Mesendoderm (in vitro differentiated cells): ENCODE measurements at regions not wholly inside any gene's neighbourhood (a gene's known extent, or its start where the extent isn't known, plus 50 kb on each side); places are given as distances from the start of the nearest gene placed in this dataset.

Source experiments
- DNase-seq: peaks from one replicate; pipeline ENCODE4 v3.0.0; 2013
- H2AK5ac ChIP-seq: 2 replicates; pipeline ENCODE4 v1.6.1; 2013; ENCODE audit warnings: low read length, inconsistent platforms
- H2BK120ac ChIP-seq: 2 replicates; pipeline ENCODE4 v1.6.1; 2013; ENCODE audit warnings: low read depth, mild to moderate bottlenecking, low read length, moderate library complexity, mixed read lengths
- H2BK15ac ChIP-seq: replicated peaks from 2 replicates; pipeline ENCODE4 v1.6.1; 2013; ENCODE audit warnings: low read depth, mild to moderate bottlenecking, moderate library complexity
- H2BK5ac ChIP-seq: 2 replicates; pipeline ENCODE4 v1.6.1; 2013; ENCODE audit warnings: low read length, inconsistent platforms
- H3K18ac ChIP-seq: 2 replicates; pipeline ENCODE4 v1.6.1; 2013; ENCODE audit warnings: mild to moderate bottlenecking, low read length, mixed read lengths
- H3K23ac ChIP-seq: one replicate; pipeline ENCODE4 v1.6.1; 2013; ENCODE audit warnings: low read length
- H3K27ac ChIP-seq: 2 replicates; pipeline ENCODE4 v1.5.1; 2013; ENCODE audit warnings: low read depth, mild to moderate bottlenecking, inconsistent platforms, low read length, moderate library complexity
- H3K27me3 ChIP-seq: 2 replicates; pipeline ENCODE4 v1.6.1; 2013; ENCODE audit warnings: low read length, control low read depth, mild to moderate bottlenecking, inconsistent platforms; ENCODE audit not compliant: insufficient read depth, poor library complexity
- H3K36me3 ChIP-seq: 2 replicates; pipeline ENCODE4 v1.6.1; 2013; ENCODE audit warnings: low read length, inconsistent platforms; ENCODE audit not compliant: control insufficient read depth, insufficient read depth
- H3K4ac ChIP-seq: one replicate; pipeline ENCODE4 v1.6.1; 2013; ENCODE audit warnings: low read depth, mild to moderate bottlenecking, low read length, moderate library complexity
- H3K4me1 ChIP-seq: 2 replicates; pipeline ENCODE4 v1.6.1; 2013; ENCODE audit warnings: low read depth, low read length, inconsistent platforms; ENCODE audit not compliant: control insufficient read depth
- H3K4me2 ChIP-seq: 2 replicates; pipeline ENCODE4 v1.6.1; 2013; ENCODE audit warnings: low read length
- H3K4me3 ChIP-seq: 2 replicates; pipeline ENCODE4 v1.5.1; 2013; ENCODE audit warnings: mild to moderate bottlenecking, low read length
- H3K56ac ChIP-seq: one replicate; pipeline ENCODE4 v1.6.1; 2013; ENCODE audit warnings: low read length
- H3K79me1 ChIP-seq: 2 replicates; pipeline ENCODE4 v1.6.1; 2013; ENCODE audit warnings: low read length, inconsistent platforms
- H3K79me2 ChIP-seq: 2 replicates; pipeline ENCODE4 v1.6.1; 2013; ENCODE audit warnings: mild to moderate bottlenecking, low read length; ENCODE audit not compliant: control insufficient read depth, insufficient read depth
- H3K9ac ChIP-seq: 2 replicates; pipeline ENCODE4 v1.6.1; 2013; ENCODE audit warnings: low read length, inconsistent platforms
- H4K5ac ChIP-seq: one replicate; pipeline ENCODE4 v1.6.1; 2013; ENCODE audit warnings: low read length
- H4K8ac ChIP-seq: one replicate; pipeline ENCODE4 v1.6.1; 2013; ENCODE audit warnings: low read depth, mild to moderate bottlenecking, control low read depth, low read length, moderate library complexity
- WGBS: extraction: QIAGEN DNeasy Blood & Tissue Kit; methylation state at CpG from one replicate; pipeline ENCODE4 v1.1.7; 2013; ENCODE audit warnings: low lambda C conversion rate, missing lambda C conversion rate; ENCODE audit not compliant: insufficient coverage; ENCODE audit errors: extremely low coverage; 5-methylcytosine and 5-hydroxymethylcytosine counted together

- H3K18ac ChIP-seq, result no peak overlapping the region
- H2BK5ac ChIP-seq, result no peak overlapping the region
- no peak overlapping the region for H3K9ac ChIP-seq
- no peaks in the 10 kb centered on the region for H3K27me3 ChIP-seq
- H2BK15ac ChIP-seq, result no peak overlapping the region
- no peak overlapping the region for H3K23ac ChIP-seq
- H3K56ac ChIP-seq, result no peak overlapping the region
- no peaks in the 10 kb centered on the region for H3K79me1 ChIP-seq
- no peaks in the 10 kb centered on the region for H3K79me2 ChIP-seq
- no peak overlapping the region for H3K4me2 ChIP-seq
- H3K4me1 ChIP-seq, result no peaks in the 10 kb centered on the region
- H3K27ac ChIP-seq, result no peak overlapping the region
- no peak overlapping the region for H4K5ac ChIP-seq
- no peak for DNase-seq
- no CpG with 5 or more reads among the region's 5 CpGs for WGBS
- no peaks in the 10 kb centered on the region for H3K36me3 ChIP-seq
- no peak overlapping the region for H4K8ac ChIP-seq
- H2AK5ac ChIP-seq, result no peak overlapping the region
- no peak overlapping the region for H2BK120ac ChIP-seq
- no peak overlapping the region for H3K4ac ChIP-seq
- H3K4me3 ChIP-seq, result no peak overlapping the region
These were observed 240.1 kb upstream of the GRAMD2B start for GRCh38 chr5:126182971-126183695.

- H3K79me1 ChIP-seq, result no peaks in the 10 kb centered on the region
- no peak for DNase-seq
- H3K18ac ChIP-seq, result no peak overlapping the region
- H2AK5ac ChIP-seq, result no peak overlapping the region
- H4K8ac ChIP-seq, result no peak overlapping the region
- H3K4me1 ChIP-seq, result no peaks in the 10 kb centered on the region
- H4K5ac ChIP-seq, result no peak overlapping the region
- H3K4ac ChIP-seq, result no peak overlapping the region
- H3K27ac ChIP-seq, result no peak overlapping the region
- H3K23ac ChIP-seq, result no peak overlapping the region
- no peaks in the 10 kb centered on the region for H3K79me2 ChIP-seq
- no CpG with 5 or more reads among the region's 1 CpG for WGBS
- no peak overlapping the region for H2BK5ac ChIP-seq
- no peak overlapping the region for H2BK120ac ChIP-seq
- H3K9ac ChIP-seq, result no peak overlapping the region
- no peak overlapping the region for H3K56ac ChIP-seq
- no peaks in the 10 kb centered on the region for H3K36me3 ChIP-seq
- no peaks in the 10 kb centered on the region for H3K27me3 ChIP-seq
- H2BK15ac ChIP-seq, result no peak overlapping the region
- no peak overlapping the region for H3K4me2 ChIP-seq
- no peak overlapping the region for H3K4me3 ChIP-seq
These were observed 238.7 kb upstream of the GRAMD2B start for GRCh38 chr5:126184474-126184873.

GRCh38 chr5:126186210-126186609, 237.0 kb upstream of the GRAMD2B start:
- DNase-seq, result no peak
- Histone ChIP-seq H4K5ac (no peak overlapping the region), H3K36me3 (no peaks in the 10 kb centered on the region), H3K18ac (no peak overlapping the region), H4K8ac (no peak overlapping the region), H2AK5ac (no peak overlapping the region), H3K9ac (no peak overlapping the region), H3K4me3 (no peak overlapping the region), H3K79me1 (no peaks in the 10 kb centered on the region), H3K27ac (no peak overlapping the region), H3K4ac (no peak overlapping the region), H3K56ac (no peak overlapping the region), H3K79me2 (no peaks in the 10 kb centered on the region), H2BK120ac (no peak overlapping the region), H3K27me3 (no peaks in the 10 kb centered on the region), H3K23ac (no peak overlapping the region), H3K4me2 (no peak overlapping the region), H2BK5ac (no peak overlapping the region), H3K4me1 (no peaks in the 10 kb centered on the region), H2BK15ac (no peak overlapping the region)
- WGBS, result no CpG with 5 or more reads among the region's 1 CpG

GRCh38 chr5:126188804-126189203, 234.4 kb upstream of the GRAMD2B start:
- H2AK5ac ChIP-seq, result no peak overlapping the region
- H4K8ac ChIP-seq, result no peak overlapping the region
- no peaks in the 10 kb centered on the region for H3K79me1 ChIP-seq
- H3K27me3 ChIP-seq, result no peaks in the 10 kb centered on the region
- H3K4ac ChIP-seq, result no peak overlapping the region
- H4K5ac ChIP-seq, result no peak overlapping the region
- H2BK5ac ChIP-seq, result no peak overlapping the region
- no peak overlapping the region for H3K23ac ChIP-seq
- no peaks in the 10 kb centered on the region for H3K4me1 ChIP-seq
- H2BK15ac ChIP-seq, result no peak overlapping the region
- no peaks in the 10 kb centered on the region for H3K79me2 ChIP-seq
- no CpG with 5 or more reads among the region's 2 CpGs for WGBS
- H3K18ac ChIP-seq, result no peak overlapping the region
- H3K27ac ChIP-seq, result no peak overlapping the region
- H3K4me3 ChIP-seq, result no peak overlapping the region
- no peak overlapping the region for H3K9ac ChIP-seq
- H3K4me2 ChIP-seq, result no peak overlapping the region
- no peaks in the 10 kb centered on the region for H3K36me3 ChIP-seq
- peak; percentile 5 for DNase-seq
- no peak overlapping the region for H2BK120ac ChIP-seq
- H3K56ac ChIP-seq, result no peak overlapping the region

GRCh38 chr5:126189231-126189630, 234.0 kb upstream of the GRAMD2B start:
- Histone ChIP-seq H4K5ac (no peak overlapping the region), H3K4me3 (no peak overlapping the region), H3K18ac (no peak overlapping the region), H3K27me3 (no peaks in the 10 kb centered on the region), H3K79me2 (no peaks in the 10 kb centered on the region), H3K4ac (no peak overlapping the region), H3K79me1 (no peaks in the 10 kb centered on the region), H2AK5ac (no peak overlapping the region), H2BK120ac (no peak overlapping the region), H3K36me3 (no peaks in the 10 kb centered on the region), H2BK5ac (no peak overlapping the region), H3K27ac (no peak overlapping the region), H4K8ac (no peak overlapping the region), H2BK15ac (peak overlapping the region; percentile 96), H3K9ac (no peak overlapping the region), H3K4me2 (no peak overlapping the region), H3K4me1 (no peaks in the 10 kb centered on the region), H3K56ac (no peak overlapping the region), H3K23ac (no peak overlapping the region)
- DNase-seq, result no peak
- WGBS, result no CpG with 5 or more reads among the region's 5 CpGs

- WGBS, result no CpG with 5 or more reads among the region's 4 CpGs
- Histone ChIP-seq H3K4me1 (no peaks in the 10 kb centered on the region), H2BK15ac (no peak overlapping the region), H4K8ac (no peak overlapping the region), H2BK5ac (no peak overlapping the region), H3K4ac (no peak overlapping the region), H3K79me2 (no peaks in the 10 kb centered on the region), H3K79me1 (no peaks in the 10 kb centered on the region), H3K4me2 (no peak overlapping the region), H2BK120ac (no peak overlapping the region), H3K9ac (no peak overlapping the region), H2AK5ac (no peak overlapping the region), H3K4me3 (no peak overlapping the region), H3K36me3 (no peaks in the 10 kb centered on the region), H3K27ac (no peak overlapping the region), H3K23ac (no peak overlapping the region), H3K56ac (no peak overlapping the region), H3K18ac (no peak overlapping the region), H4K5ac (no peak overlapping the region), H3K27me3 (no peaks in the 10 kb centered on the region)
- DNase-seq, result peak; percentile 62
These were observed 233.3 kb upstream of the GRAMD2B start for GRCh38 chr5:126189862-126190261.
